HEK293 (cell line): ENCODE measurements at regions not wholly inside any gene's neighbourhood (a gene's known extent, or its start where the extent isn't known, plus 50 kb on each side); places are given as distances from the start of the nearest gene placed in this dataset.

Experiments
- CTCF ChIA-PET: fragments of 350-600 bp; formaldehyde crosslinking; extraction: SDS; loops from one replicate; lab custom pipeline; 2021; ENCODE audit warnings: antibody characterized with exemption; lab: Yijun Ruan, JAX
- POLR2A ChIA-PET: fragments of 300-600 bp; formaldehyde crosslinking; extraction: SDS; loops from one replicate; lab custom pipeline; 2020; ENCODE audit warnings: antibody characterized with exemption, inconsistent platforms; lab: Yijun Ruan, JAX
- H3K27ac ChIP-seq: fragments of 200-500 bp; sonication (Bioruptor generic); 2 replicates; pipeline ENCODE4 v1.5.1; 2014; ENCODE audit warnings: low read depth, low read length, control low read depth, inconsistent platforms; ENCODE audit errors: extremely low read depth
- H3K36me3 ChIP-seq, 2 experiments: fragments of 200-500 bp in 1 of 2; sonication (Bioruptor generic) in 1 of 2; 1 replicate in 1 of 2; 2 replicates in 1 of 2; pipeline ENCODE4 v1.5.1; 2014 to 2017; ENCODE audit warnings: inconsistent platforms in 2 of 2, low read length in 2 of 2; ENCODE audit not compliant: control insufficient read depth in 2 of 2, insufficient read depth in 1 of 2
- H3K4me1 ChIP-seq: fragments of 200-500 bp; sonication (Bioruptor generic); 2 replicates; pipeline ENCODE4 v1.5.1; 2014; ENCODE audit warnings: mild to moderate bottlenecking, low read length, inconsistent platforms; ENCODE audit not compliant: control insufficient read depth, insufficient read depth
- H3K4me3 ChIP-seq: 2 replicates; pipeline ENCODE4 v1.5.1; 2011; ENCODE audit warnings: low read depth, mild to moderate bottlenecking, control low read depth, low read length, moderate library complexity
- H3K9me3 ChIP-seq: fragments of 200-500 bp; sonication (Bioruptor generic); 2 replicates; pipeline ENCODE4 v1.5.1; 2014; ENCODE audit warnings: low read depth, low read length, inconsistent platforms; ENCODE audit not compliant: control insufficient read depth, insufficient read depth
- EGR2 ChIP-seq: fragments of 450-650 bp; formaldehyde crosslinking; IDR thresholded peaks from 2 replicates; pipeline ENCODE4 v1.5.1; 2016; ENCODE audit warnings: low read depth, missing biosample characterization, missing genetic modification characterization
- PRDM6 ChIP-seq: fragments of 450-650 bp; formaldehyde crosslinking; IDR thresholded peaks from 2 replicates; pipeline ENCODE4 v1.5.1; 2017; ENCODE audit warnings: missing biosample characterization, missing genetic modification characterization
- SCRT2 ChIP-seq: fragments of 450-650 bp; formaldehyde crosslinking; IDR thresholded peaks from 2 replicates; pipeline ENCODE4 v1.5.1; 2016; ENCODE audit warnings: missing biosample characterization, missing genetic modification characterization
- ZBTB10 ChIP-seq: fragments of 450-650 bp; formaldehyde crosslinking; IDR thresholded peaks from 2 replicates; pipeline ENCODE4 v1.5.1; 2016; ENCODE audit warnings: missing biosample characterization, missing genetic modification characterization
- ZEB2 ChIP-seq: fragments of 450-650 bp; formaldehyde crosslinking; IDR thresholded peaks from 2 replicates; pipeline ENCODE4 v1.5.1; 2016; ENCODE audit warnings: missing biosample characterization, missing genetic modification characterization
- ZNF112 ChIP-seq: fragments of 450-650 bp; formaldehyde crosslinking; IDR thresholded peaks from 2 replicates; pipeline ENCODE4 v1.5.0; 2017; ENCODE audit warnings: missing biosample characterization, missing genetic modification characterization
- ZNF169 ChIP-seq: fragments of 450-650 bp; formaldehyde crosslinking; IDR thresholded peaks from 2 replicates; pipeline ENCODE4 v1.5.1; 2016; ENCODE audit warnings: missing biosample characterization, missing genetic modification characterization
- ZNF175 ChIP-seq: fragments of 450-650 bp; formaldehyde crosslinking; IDR thresholded peaks from 2 replicates; pipeline ENCODE4 v1.5.1; 2016; ENCODE audit warnings: missing biosample characterization, missing genetic modification characterization
- ZNF184 ChIP-seq: fragments of 450-650 bp; IDR thresholded peaks from 2 replicates; pipeline ENCODE4 v1.5.1; 2018; ENCODE audit warnings: missing biosample characterization, mild to moderate bottlenecking, missing genetic modification characterization
- ZNF266 ChIP-seq: fragments of 450-650 bp; formaldehyde crosslinking; IDR thresholded peaks from 2 replicates; pipeline ENCODE4 v1.5.1; 2016; ENCODE audit warnings: missing biosample characterization, missing genetic modification characterization, low read depth
- ZNF404 ChIP-seq: fragments of 450-650 bp; formaldehyde crosslinking; IDR thresholded peaks from 2 replicates; pipeline ENCODE4 v1.5.1; 2017; ENCODE audit warnings: missing biosample characterization, missing genetic modification characterization
- ZNF416 ChIP-seq: fragments of 450-650 bp; formaldehyde crosslinking; IDR thresholded peaks from 2 replicates; pipeline ENCODE4 v1.5.1; 2016; ENCODE audit warnings: missing biosample characterization, missing genetic modification characterization
- ZNF488 ChIP-seq: fragments of 450-650 bp; formaldehyde crosslinking; IDR thresholded peaks from 2 replicates; pipeline ENCODE4 v1.5.1; 2016; ENCODE audit warnings: missing biosample characterization, missing genetic modification characterization
- ZNF629 ChIP-seq: fragments of 450-650 bp; formaldehyde crosslinking; IDR thresholded peaks from 2 replicates; pipeline ENCODE4 v1.5.1; 2017; ENCODE audit warnings: missing biosample characterization, missing genetic modification characterization
- ZNF76 ChIP-seq: fragments of 450-650 bp; formaldehyde crosslinking; IDR thresholded peaks from 2 replicates; pipeline ENCODE4; 2016; ENCODE audit warnings: low read depth, missing biosample characterization, missing genetic modification characterization, borderline replicate concordance
- ZNF791 ChIP-seq: fragments of 450-650 bp; formaldehyde crosslinking; IDR thresholded peaks from 2 replicates; pipeline ENCODE4 v1.5.1; 2016; ENCODE audit warnings: missing biosample characterization, missing genetic modification characterization
- TF ChIP-seq, protein P1 (sequence below): sonication (generic); formaldehyde crosslinking; IDR thresholded peaks from 2 replicates; pipeline ENCODE4 v1.8.1; 2022; ENCODE audit warnings: mild to moderate bottlenecking, moderate library complexity, missing genetic modification reagents
- TF ChIP-seq, protein P2 (sequence below): fragments of 450-650 bp; formaldehyde crosslinking; IDR thresholded peaks from 2 replicates; pipeline ENCODE4 v1.5.1; 2016; ENCODE audit warnings: missing biosample characterization, missing genetic modification characterization
- TF ChIP-seq, protein P3 (sequence below): fragments of 450-650 bp; formaldehyde crosslinking; IDR thresholded peaks from 2 replicates; pipeline ENCODE4 v1.5.1; 2016; ENCODE audit warnings: missing biosample characterization, missing genetic modification characterization
- TF ChIP-seq, protein P4 (sequence below): fragments of 450-650 bp; formaldehyde crosslinking; IDR thresholded peaks from 2 replicates; pipeline ENCODE4 v1.5.1; 2016; ENCODE audit warnings: missing biosample characterization, missing genetic modification characterization

DNA sequence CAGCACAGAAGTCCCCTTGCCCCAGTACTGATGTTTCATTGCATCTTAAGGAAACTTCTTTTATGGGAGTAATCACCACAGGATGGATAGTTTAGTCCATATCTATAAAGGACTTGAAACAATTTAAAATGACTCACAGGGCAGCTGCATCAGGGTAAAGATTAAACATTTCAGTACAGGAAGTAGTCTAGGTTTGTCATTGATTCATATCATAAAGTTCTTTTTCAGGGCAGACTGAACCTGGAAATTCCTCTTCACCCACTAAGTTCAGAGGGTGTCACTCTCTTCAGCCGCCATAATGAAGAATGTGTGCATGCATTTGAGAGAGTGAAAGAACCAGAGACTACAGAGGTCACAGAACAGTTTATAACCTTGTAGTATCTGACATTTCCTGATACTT lies 296.3 kb upstream of the JAG1 start:
- H3K4me1 ChIP-seq = no peaks in the 10 kb centered on the region
- CTCF ChIA-PET = interaction anchor here (0.6 kb wide), 1 partner anchor 549 kb away, joined by 3 read pairs; no protein-coding TSS in a partner anchor
- no peaks in the 10 kb centered on the region for H3K9me3 ChIP-seq
- H3K36me3 ChIP-seq = no peaks in the 10 kb centered on the region
- no peak overlapping the region for H3K27ac ChIP-seq
- POLR2A ChIA-PET = no interaction called here
- H3K4me3 ChIP-seq = no peak overlapping the region
- TF ChIP-seq ZNF791 = no peak
- no peak for TF ChIP-seq SCRT2
- TF ChIP-seq, protein P1, sequence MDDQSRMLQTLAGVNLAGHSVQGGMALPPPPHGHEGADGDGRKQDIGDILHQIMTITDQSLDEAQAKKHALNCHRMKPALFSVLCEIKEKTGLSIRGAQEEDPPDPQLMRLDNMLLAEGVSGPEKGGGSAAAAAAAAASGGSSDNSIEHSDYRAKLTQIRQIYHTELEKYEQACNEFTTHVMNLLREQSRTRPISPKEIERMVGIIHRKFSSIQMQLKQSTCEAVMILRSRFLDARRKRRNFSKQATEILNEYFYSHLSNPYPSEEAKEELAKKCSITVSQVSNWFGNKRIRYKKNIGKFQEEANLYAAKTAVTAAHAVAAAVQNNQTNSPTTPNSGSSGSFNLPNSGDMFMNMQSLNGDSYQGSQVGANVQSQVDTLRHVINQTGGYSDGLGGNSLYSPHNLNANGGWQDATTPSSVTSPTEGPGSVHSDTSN = no peak

DNA sequence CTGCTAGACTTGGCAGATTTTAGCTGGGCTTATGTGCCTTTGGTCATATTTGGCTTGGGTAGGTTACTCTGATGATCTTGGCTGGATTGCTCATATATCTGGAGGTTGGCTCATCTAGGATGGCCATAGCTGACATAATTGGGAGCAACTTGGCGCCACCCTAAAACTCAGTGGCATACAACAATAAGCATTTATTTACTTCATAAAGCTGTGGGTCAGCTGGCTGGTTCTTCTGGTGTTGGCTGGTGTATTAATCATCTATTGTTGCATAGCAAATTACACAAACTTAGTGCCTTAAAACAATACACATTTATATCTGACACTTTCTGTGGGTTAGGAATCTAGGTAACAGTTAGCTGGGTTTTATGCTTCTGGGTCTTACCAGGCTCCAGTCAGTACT lies 297.3 kb upstream of the JAG1 start:
- no peaks in the 10 kb centered on the region for H3K9me3 ChIP-seq
- H3K27ac ChIP-seq = no peak overlapping the region
- H3K4me3 ChIP-seq = no peak overlapping the region
- no peaks in the 10 kb centered on the region for H3K36me3 ChIP-seq
- POLR2A ChIA-PET = no interaction called here
- CTCF ChIA-PET = no interaction called here
- TF ChIP-seq ZNF169 (tag by site-specific recombination) (no peak), ZNF184 (tag by site-specific recombination) (no peak), ZNF175 (no peak), ZNF404 (tag by site-specific recombination) (no peak), ZNF76 (tag by site-specific recombination) (no peak), PRDM6 (no peak), ZBTB10 (no peak), ZNF266 (tag by site-specific recombination) (no peak), ZNF416 (tag by site-specific recombination) (no peak), ZNF629 (tag by site-specific recombination) (no peak), ZEB2 (tag by site-specific recombination) (no peak), ZNF488 (tag by site-specific recombination) (no peak), ZNF112 (tag by site-specific recombination) (no peak), EGR2 (no peak)
- TF ChIP-seq, protein P2, sequence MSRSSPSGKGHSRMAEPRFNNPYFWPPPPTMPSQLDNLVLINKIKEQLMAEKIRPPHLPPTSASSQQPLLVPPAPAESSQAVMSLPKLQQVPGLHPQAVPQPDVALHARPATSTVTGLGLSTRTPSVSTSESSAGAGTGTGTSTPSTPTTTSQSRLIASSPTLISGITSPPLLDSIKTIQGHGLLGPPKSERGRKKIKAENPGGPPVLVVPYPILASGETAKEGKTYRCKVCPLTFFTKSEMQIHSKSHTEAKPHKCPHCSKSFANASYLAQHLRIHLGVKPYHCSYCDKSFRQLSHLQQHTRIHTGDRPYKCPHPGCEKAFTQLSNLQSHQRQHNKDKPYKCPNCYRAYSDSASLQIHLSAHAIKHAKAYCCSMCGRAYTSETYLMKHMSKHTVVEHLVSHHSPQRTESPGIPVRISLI (tag by site-specific recombination) = no peak
- TF ChIP-seq, protein P3, sequence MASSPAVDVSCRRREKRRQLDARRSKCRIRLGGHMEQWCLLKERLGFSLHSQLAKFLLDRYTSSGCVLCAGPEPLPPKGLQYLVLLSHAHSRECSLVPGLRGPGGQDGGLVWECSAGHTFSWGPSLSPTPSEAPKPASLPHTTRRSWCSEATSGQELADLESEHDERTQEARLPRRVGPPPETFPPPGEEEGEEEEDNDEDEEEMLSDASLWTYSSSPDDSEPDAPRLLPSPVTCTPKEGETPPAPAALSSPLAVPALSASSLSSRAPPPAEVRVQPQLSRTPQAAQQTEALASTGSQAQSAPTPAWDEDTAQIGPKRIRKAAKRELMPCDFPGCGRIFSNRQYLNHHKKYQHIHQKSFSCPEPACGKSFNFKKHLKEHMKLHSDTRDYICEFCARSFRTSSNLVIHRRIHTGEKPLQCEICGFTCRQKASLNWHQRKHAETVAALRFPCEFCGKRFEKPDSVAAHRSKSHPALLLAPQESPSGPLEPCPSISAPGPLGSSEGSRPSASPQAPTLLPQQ = no peak
- TF ChIP-seq, protein P4, sequence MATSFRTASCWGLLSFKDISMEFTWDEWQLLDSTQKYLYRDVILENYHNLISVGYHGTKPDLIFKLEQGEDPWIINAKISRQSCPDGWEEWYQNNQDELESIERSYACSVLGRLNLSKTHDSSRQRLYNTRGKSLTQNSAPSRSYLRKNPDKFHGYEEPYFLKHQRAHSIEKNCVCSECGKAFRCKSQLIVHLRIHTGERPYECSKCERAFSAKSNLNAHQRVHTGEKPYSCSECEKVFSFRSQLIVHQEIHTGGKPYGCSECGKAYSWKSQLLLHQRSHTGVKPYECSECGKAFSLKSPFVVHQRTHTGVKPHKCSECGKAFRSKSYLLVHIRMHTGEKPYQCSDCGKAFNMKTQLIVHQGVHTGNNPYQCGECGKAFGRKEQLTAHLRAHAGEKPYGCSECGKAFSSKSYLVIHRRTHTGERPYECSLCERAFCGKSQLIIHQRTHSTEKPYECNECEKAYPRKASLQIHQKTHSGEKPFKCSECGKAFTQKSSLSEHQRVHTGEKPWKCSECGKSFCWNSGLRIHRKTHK (tag by site-specific recombination) = no peak
- no peaks in the 10 kb centered on the region for H3K4me1 ChIP-seq
